Smooth muscle cell (in vitro differentiated cells): ENCODE measurements at regions not wholly inside any gene's neighbourhood (a gene's known extent, or its start where the extent isn't known, plus 50 kb on each side); places are given as distances from the start of the nearest gene placed in this dataset.

ENCODE experiments used
- DNase-seq: peaks from one replicate; lab custom pipeline; 2025; ENCODE audit not compliant: unreplicated experiment; lab: John Stamatoyannopoulos, UW
- H2AFZ ChIP-seq: fragments of 200-600 bp; sonication (generic); 2 replicates; pipeline ENCODE4 v1.6.0; 2016; ENCODE audit warnings: antibody characterized with exemption, low read depth, mild to moderate bottlenecking
- H3F3A ChIP-seq: fragments of 200-600 bp; sonication (generic); 2 replicates; pipeline ENCODE4 v1.6.0; 2017; ENCODE audit warnings: antibody characterized with exemption, low read depth
- H3K27ac ChIP-seq: fragments of 200-600 bp; sonication (generic); 2 replicates; pipeline ENCODE4 v1.5.1; 2016; ENCODE audit warnings: low read depth, mild to moderate bottlenecking
- H3K27me3 ChIP-seq: fragments of 200-600 bp; sonication (generic); 2 replicates; pipeline ENCODE4 v1.6.1; 2016; ENCODE audit warnings: low read depth, mild to moderate bottlenecking
- H3K36me3 ChIP-seq: fragments of 200-600 bp; sonication (generic); 2 replicates; pipeline ENCODE4 v1.5.1; 2016; ENCODE audit warnings: low read depth
- H3K4me1 ChIP-seq: fragments of 200-600 bp; sonication (generic); 2 replicates; pipeline ENCODE4 v1.5.1; 2016; ENCODE audit warnings: low read depth
- H3K4me2 ChIP-seq: fragments of 200-600 bp; sonication (generic); 2 replicates; pipeline ENCODE4 v1.6.0; 2016; ENCODE audit warnings: mild to moderate bottlenecking
- H3K4me3 ChIP-seq: fragments of 200-600 bp; sonication (generic); 2 replicates; pipeline ENCODE4 v1.5.1; 2016; ENCODE audit warnings: mild to moderate bottlenecking
- H3K79me2 ChIP-seq: fragments of 200-600 bp; sonication (generic); 2 replicates; pipeline ENCODE4 v1.6.0; 2016; ENCODE audit warnings: low read depth, mild to moderate bottlenecking
- H3K9ac ChIP-seq: fragments of 200-600 bp; sonication (generic); 2 replicates; pipeline ENCODE4 v1.6.0; 2016; ENCODE audit warnings: low read depth
- H3K9me3 ChIP-seq: fragments of 200-600 bp; sonication (generic); replicated peaks from 2 replicates; pipeline ENCODE4 v1.5.1; 2016; ENCODE audit warnings: low read depth
- H4K20me1 ChIP-seq: fragments of 200-600 bp; sonication (generic); 2 replicates; pipeline ENCODE4 v1.6.0; 2016; ENCODE audit warnings: low read depth
- CTCF ChIP-seq: fragments of 200-600 bp; sonication (generic); IDR thresholded peaks from 2 replicates; pipeline ENCODE4 v1.5.1; 2017; ENCODE audit warnings: borderline replicate concordance, mild to moderate bottlenecking, antibody characterized with exemption; ENCODE audit not compliant: insufficient read depth, poor library complexity, severe bottlenecking
- WGBS: methylation state at CpG from one replicate; pipeline ENCODE4 v1.1.7; 2016; ENCODE audit warnings: low lambda C conversion rate; 5-methylcytosine and 5-hydroxymethylcytosine counted together

GRCh38 chr13:61685682-61686012 is 270.0 kb upstream of the PCDH20 start:
- no peaks in the 10 kb centered on the region for H3K27me3 ChIP-seq
- H3K9ac ChIP-seq, result no peak overlapping the region
- no peaks in the 10 kb centered on the region for H4K20me1 ChIP-seq
- no peak overlapping the region for H3K4me2 ChIP-seq
- no peak overlapping the region for H3K27ac ChIP-seq
- no peak overlapping the region for H2AFZ ChIP-seq
- no peak overlapping the region for H3K4me3 ChIP-seq
- WGBS, result 63% methylated on average over 2 of the region's 2 CpGs
- H3K9me3 ChIP-seq, result no peaks in the 10 kb centered on the region
- peak; percentile 35 for TF ChIP-seq CTCF
- no peaks in the 10 kb centered on the region for H3K4me1 ChIP-seq
- H3F3A ChIP-seq, result no peaks in the 10 kb centered on the region
- H3K79me2 ChIP-seq, result no peaks in the 10 kb centered on the region
- no peak for DNase-seq
- H3K36me3 ChIP-seq, result no peaks in the 10 kb centered on the region

- no peaks in the 10 kb centered on the region for H3K79me2 ChIP-seq
- no peak for TF ChIP-seq CTCF
- no peak overlapping the region for H3K4me3 ChIP-seq
- no peak overlapping the region for H3K9ac ChIP-seq
- H3K36me3 ChIP-seq, result no peaks in the 10 kb centered on the region
- no peak for DNase-seq
- H3K27me3 ChIP-seq, result no peaks in the 10 kb centered on the region
- H3K9me3 ChIP-seq, result no peaks in the 10 kb centered on the region
- no peak overlapping the region for H3K4me2 ChIP-seq
- H4K20me1 ChIP-seq, result no peaks in the 10 kb centered on the region
- no peaks in the 10 kb centered on the region for H3F3A ChIP-seq
- H3K27ac ChIP-seq, result no peak overlapping the region
- no peak overlapping the region for H2AFZ ChIP-seq
- no peaks in the 10 kb centered on the region for H3K4me1 ChIP-seq
- WGBS, result 91% methylated on average over 4 of the region's 4 CpGs
Observed at GRCh38 chr13:61684976-61685681, 269.5 kb upstream of the PCDH20 start.

- Histone ChIP-seq H3K27ac (no peak overlapping the region), H3K4me1 (no peaks in the 10 kb centered on the region), H3K79me2 (no peaks in the 10 kb centered on the region), H3K9me3 (no peaks in the 10 kb centered on the region), H3K4me2 (no peak overlapping the region), H3F3A (no peaks in the 10 kb centered on the region), H3K27me3 (no peaks in the 10 kb centered on the region), H2AFZ (no peak overlapping the region), H4K20me1 (no peaks in the 10 kb centered on the region), H3K9ac (no peak overlapping the region), H3K36me3 (no peaks in the 10 kb centered on the region), H3K4me3 (no peak overlapping the region)
- DNase-seq, result no peak
- WGBS, result 89% methylated on average over 4 of the region's 4 CpGs
- no peak for TF ChIP-seq CTCF
Observed at GRCh38 chr13:61672756-61673155, 257.1 kb upstream of the PCDH20 start.
